GM18519 (cell line): ENCODE measurements at regions not wholly inside any gene's neighbourhood (a gene's known extent, or its start where the extent isn't known, plus 50 kb on each side); places are given as distances from the start of the nearest gene placed in this dataset.
"Not testable (repeated sequence)": the region's sequence is repeated elsewhere in the genome, so short reads cannot be mapped to it uniquely, and the experiment has no call there.

Source experiments
- ATAC-seq: cut with Tn5 transposase; IDR thresholded peaks from one replicate; pipeline ENCODE4 v1.9.1; 2021; ENCODE audit warnings: mild to moderate bottlenecking, moderate library complexity; ENCODE audit not compliant: unreplicated experiment, low FRiP score

- ATAC-seq, result no peak
Observed at GRCh38 chr17:30590081-30590733, 113.0 kb downstream of the GOSR1 start.

GRCh38 chr17:30589431-30589830 is 112.2 kb downstream of the GOSR1 start:
- ATAC-seq, result no peak

GRCh38 chr17:30588798-30589247 is 111.6 kb downstream of the GOSR1 start:
- no peak for ATAC-seq

GRCh38 chr17:30586818-30587595 is 109.8 kb downstream of the GOSR1 start:
- no peak for ATAC-seq

GRCh38 chr17:30584810-30585209 is 107.6 kb downstream of the GOSR1 start:
- ATAC-seq, result no peak

- no peak for ATAC-seq
Observed at GRCh38 chr17:30580916-30581315, 103.7 kb downstream of the GOSR1 start.

GRCh38 chr17:30579610-30580315 is 102.6 kb downstream of the GOSR1 start:
- no peak for ATAC-seq

GRCh38 chr17:30578015-30578717 is 101.0 kb downstream of the GOSR1 start:
- not testable (repeated sequence) for ATAC-seq
